GM12878 (cell line): ENCODE measurements at regions not wholly inside any gene's neighbourhood (a gene's known extent, or its start where the extent isn't known, plus 50 kb on each side); places are given as distances from the start of the nearest gene placed in this dataset.

Source experiments
- ATAC-seq: fragments of 200-7000 bp; cut with Tn5 transposase; 3 replicates; pipeline ENCODE4 v1.9.1; 2020; ENCODE audit warnings: mild to moderate bottlenecking, moderate library complexity
- BruUV-seq: library from RNA; stranded (reverse); fragments of 400-500 nt; replicated peaks from 2 replicates; lab custom pipeline; 2021; lab: Mats Ljungman, UMichigan
- CTCF ChIA-PET: fragments of 300-600 bp; sonication (Branson Sonifier 250); formaldehyde crosslinking; extraction: SDS; loops from one replicate; lab custom pipeline; 2021; ENCODE audit warnings: inconsistent platforms; lab: Yijun Ruan, JAX
- POLR2A ChIA-PET: fragments of 350-600 bp; formaldehyde crosslinking; extraction: SDS; loops from one replicate; lab custom pipeline; 2021; ENCODE audit warnings: inconsistent platforms; lab: Charles Lee
- RAD21 ChIA-PET: fragments of 300-600 bp; sonication (Branson Sonifier 250); formaldehyde crosslinking; loops from one replicate; lab custom pipeline; 2023; ENCODE audit warnings: antibody characterized with exemption; ENCODE audit not compliant: unreplicated experiment; lab: Charles Lee
- SMC1A ChIA-PET: fragments of 300-600 bp; sonication (Branson Sonifier 250); formaldehyde crosslinking; loops from one replicate; lab custom pipeline; 2023; ENCODE audit not compliant: unreplicated experiment, uncharacterized antibody; lab: Charles Lee
- DNase-seq: peaks from one replicate; pipeline ENCODE4 v3.0.0-alpha.2; 2011; ENCODE audit warnings: low read depth, low spot score
- FAIRE-seq: peaks from 3 replicates; lab custom pipeline; 2011; peaks lifted over from hg19 to GRCh38; lab: Jason Lieb, UNC
- H2AFZ ChIP-seq: 2 replicates; pipeline ENCODE4 v1.6.0; 2011; ENCODE audit warnings: low read depth, low read length, control low read depth; ENCODE audit not compliant: control insufficient read depth
- H3K27ac ChIP-seq: 2 replicates; pipeline ENCODE4 v1.5.1; 2011; ENCODE audit warnings: control low read depth; ENCODE audit not compliant: control insufficient read depth, insufficient read depth
- H3K27me3 ChIP-seq, 2 experiments: replicated peaks in 1 of 2; 2 replicates each; pipeline versions ENCODE4 v1.6.0 to v1.6.1; 2011; ENCODE audit warnings: low read length in 1 of 2; ENCODE audit not compliant: control insufficient read depth in 2 of 2, insufficient read depth in 2 of 2
- H3K36me3 ChIP-seq, 2 experiments: 2 replicates each; pipeline ENCODE4 v1.5.1; 2011; ENCODE audit warnings: low read length in 1 of 2; ENCODE audit not compliant: control insufficient read depth in 2 of 2, insufficient read depth in 2 of 2
- H3K4me1 ChIP-seq: 2 replicates; pipeline ENCODE4 v1.6.1; 2011; ENCODE audit warnings: mild to moderate bottlenecking, low read length, moderate library complexity, mixed read lengths; ENCODE audit not compliant: control insufficient read depth, insufficient read depth
- H3K4me2 ChIP-seq: 2 replicates; pipeline ENCODE4 v1.6.0; 2011; ENCODE audit warnings: control low read depth; ENCODE audit not compliant: control insufficient read depth, insufficient read depth
- H3K4me3 ChIP-seq: fragments of 200-600 bp; sonication (generic); 2 replicates; pipeline ENCODE4 v1.5.1; 2016
- H3K79me2 ChIP-seq: 2 replicates; pipeline ENCODE4 v1.6.0; 2011; ENCODE audit warnings: low read length; ENCODE audit not compliant: control insufficient read depth, insufficient read depth
- H3K9ac ChIP-seq: 2 replicates; pipeline ENCODE4 v1.8.0; 2011; ENCODE audit warnings: low read length, control low read depth, mixed read lengths; ENCODE audit not compliant: control insufficient read depth, insufficient read depth
- H3K9me3 ChIP-seq: replicated peaks from 3 replicates; pipeline ENCODE4 v1.5.1; 2011; ENCODE audit warnings: mild to moderate bottlenecking, low read length; ENCODE audit not compliant: control insufficient read depth, insufficient read depth
- H4K20me1 ChIP-seq: 2 replicates; pipeline ENCODE4 v1.6.0; 2011; ENCODE audit not compliant: control insufficient read depth, insufficient read depth
- BHLHE40 ChIP-seq, 2 experiments: fragments of 450-650 bp in 1 of 2; IDR thresholded peaks; 2 replicates each; pipeline ENCODE4 v1.6.1; 2011 to 2017; ENCODE audit warnings: low read depth in 2 of 2, borderline replicate concordance in 1 of 2, improper control_type of control experiment in 1 of 2, low read length in 1 of 2, mild to moderate bottlenecking in 1 of 2
- BRCA1 ChIP-seq: IDR thresholded peaks from 2 replicates; pipeline ENCODE4 v1.6.1; 2011; ENCODE audit warnings: low read depth, low read length, improper control_type of control experiment
- CHD4 ChIP-seq: fragments of 200-600 bp; sonication (generic); IDR thresholded peaks from 2 replicates; pipeline ENCODE4 v1.6.1; 2016; ENCODE audit warnings: mild to moderate bottlenecking
- GATAD2B ChIP-seq: fragments of 450-650 bp; conservative IDR thresholded peaks from 2 replicates; pipeline ENCODE4 v1.6.1; 2017; ENCODE audit warnings: low read depth, mild to moderate bottlenecking, moderate library complexity
- HDAC2 ChIP-seq: fragments of 200-600 bp; sonication (generic); IDR thresholded peaks from 2 replicates; pipeline ENCODE4 v1.6.1; 2017
- IKZF1 ChIP-seq: fragments of 450-650 bp; conservative IDR thresholded peaks from 2 replicates; pipeline ENCODE4 v1.6.1; 2017; ENCODE audit warnings: antibody characterized with exemption, mild to moderate bottlenecking
- MEF2B ChIP-seq: fragments of 450-650 bp; IDR thresholded peaks from 2 replicates; pipeline ENCODE4 v1.6.1; 2018; ENCODE audit warnings: mild to moderate bottlenecking, moderate library complexity; ENCODE audit not compliant: partially characterized antibody, poor library complexity, severe bottlenecking
- NBN ChIP-seq: fragments of 450-650 bp; IDR thresholded peaks from 2 replicates; pipeline ENCODE4 v1.6.1; 2016
- NR2C1 ChIP-seq: fragments of 450-650 bp; IDR thresholded peaks from 2 replicates; pipeline ENCODE4 v1.6.1; 2017; ENCODE audit warnings: antibody characterized with exemption, mild to moderate bottlenecking, moderate library complexity
- PAX8 ChIP-seq: fragments of 450-650 bp; IDR thresholded peaks from 2 replicates; pipeline ENCODE4 v1.6.1; 2017; ENCODE audit warnings: mild to moderate bottlenecking, moderate library complexity
- PML ChIP-seq: IDR thresholded peaks from 2 replicates; pipeline ENCODE4 v1.6.1; 2012; ENCODE audit warnings: low read length, inconsistent platforms
- POLR2AphosphoS2 ChIP-seq: IDR thresholded peaks from 2 replicates; pipeline ENCODE4 v1.6.1; 2011; ENCODE audit warnings: low read depth, mild to moderate bottlenecking, low read length, improper control_type of control experiment, moderate library complexity
- SIN3A ChIP-seq: IDR thresholded peaks from 2 replicates; pipeline ENCODE4 v1.6.1; 2012; ENCODE audit warnings: low read depth, low read length, improper control_type of control experiment
- SMC3 ChIP-seq: IDR thresholded peaks from 2 replicates; pipeline ENCODE4 v1.6.1; 2011; ENCODE audit warnings: low read length, improper control_type of control experiment, borderline replicate concordance
- SREBF2 ChIP-seq: IDR thresholded peaks from 2 replicates; pipeline ENCODE4 v1.6.1; 2012; ENCODE audit warnings: mild to moderate bottlenecking, low read length
- TCF3 ChIP-seq: IDR thresholded peaks from 2 replicates; pipeline ENCODE4 v1.6.1; 2012; ENCODE audit warnings: low read depth, mild to moderate bottlenecking, low read length, borderline replicate concordance; ENCODE audit not compliant: insufficient read depth
- WRNIP1 ChIP-seq: IDR thresholded peaks from 2 replicates; pipeline ENCODE4 v1.6.1; 2011; ENCODE audit warnings: low read depth, low read length, improper control_type of control experiment, borderline replicate concordance
- YBX1 ChIP-seq: fragments of 450-650 bp; IDR thresholded peaks from 2 replicates; pipeline ENCODE4 v1.6.1; 2016; ENCODE audit warnings: antibody characterized with exemption
- ZNF24 ChIP-seq: fragments of 450-650 bp; IDR thresholded peaks from 2 replicates; pipeline ENCODE4 v1.6.1; 2017; ENCODE audit warnings: antibody characterized with exemption, mild to moderate bottlenecking
- ZNF384 ChIP-seq: IDR thresholded peaks from 2 replicates; pipeline ENCODE4 v1.6.1; 2012; ENCODE audit warnings: low read depth, mild to moderate bottlenecking, low read length, improper control_type of control experiment, borderline replicate concordance
- ZNF687 ChIP-seq: fragments of 450-650 bp; IDR thresholded peaks from 2 replicates; pipeline ENCODE4 v1.6.1; 2017; ENCODE audit warnings: mild to moderate bottlenecking, moderate library complexity
- whole genome bisulfite sequencing: methylation state at CpG from one replicate; pipeline ENCODE4 v1.1.6; 2016; ENCODE audit warnings: low lambda C conversion rate; ENCODE audit not compliant: insufficient replicate concordance, insufficient coverage; ENCODE audit errors: missing lambda C conversion rate; 5-methylcytosine and 5-hydroxymethylcytosine counted together
- in situ Hi-C: fragments of 300-500 bp; cut with MboI; formaldehyde crosslinking; loops from 9 replicates; pipeline ENCODE4 v1.14.3; 2018; ENCODE audit warnings: mixed read lengths
- intact Hi-C: fragments of 100-400 bp; cut with micrococcal nuclease; formaldehyde crosslinking; loops from one replicate; pipeline ENCODE4 v1.14.2; 2022; ENCODE audit not compliant: unreplicated experiment

- TF ChIP-seq ZNF687 (no peak), YBX1 (no peak), BRCA1 (no peak), IKZF1 (no peak)
Measured at GRCh38 chr2:196399096-196399495, 227.7 kb upstream of the STK17B start (continued).

GRCh38 chr2:196399722-196400691, 228.6 kb upstream of the STK17B start:
- CTCF ChIA-PET, result interaction anchor here (1.2 to 4.1 kb wide), 6 partner anchors 10 to 102 kb away, joined by 3 to 18 read pairs (median 6); no protein-coding TSS in a partner anchor
- FAIRE-seq (no peak), ATAC-seq (no peak), DNase-seq (no peak)
- Histone ChIP-seq H3K27me3 (no peaks in the 10 kb centered on the region), H3K4me1 (no peaks in the 10 kb centered on the region), H3K9ac (no peak overlapping the region), H3K27ac (peak overlapping the region; percentile 44), H3K4me3 (peak overlapping the region; percentile 4; the same call in 1 of the 2 replicates), H3K36me3 (no peaks in the 10 kb centered on the region), H4K20me1 (no peaks in the 10 kb centered on the region), H2AFZ (no peak overlapping the region), H3K4me2 (no peak overlapping the region), H3K79me2 (peaks cover 68% of the 10 kb centered on the region), H3K9me3 (peaks cover 4% of the 10 kb centered on the region; the same call in 2 of the 3 replicates)
- SMC1A ChIA-PET, result interaction anchor here (0.9 to 11.3 kb wide), 11 partner anchors 13 to 165 kb away, joined by 3 to 157 read pairs (median 4); no protein-coding TSS in a partner anchor
- no TSS peak for BruUV-seq
- intact Hi-C loops (no loop called here), in situ Hi-C loops (no loop called here)
- RAD21 ChIA-PET, result interaction anchor here (0.6 to 2.3 kb wide), 5 partner anchors 10 to 54 kb away, joined by 3 to 11 read pairs (median 3); no protein-coding TSS in a partner anchor
- WGBS, result 70% methylated on average over 5 of the region's 5 CpGs
- POLR2A ChIA-PET, result interaction anchor here (1.3 to 2.9 kb wide), 3 partner anchors 9 to 14 kb away, joined by 3 to 16 read pairs (median 9); no protein-coding TSS in a partner anchor
- TF ChIP-seq POLR2AphosphoS2 (no peak), WRNIP1 (no peak), GATAD2B (no peak), CHD4 (no peak), NBN (no peak), SMC3 (no peak), ZNF384 (no peak), NR2C1 (no peak), TCF3 (no peak), BHLHE40 (IDR thresholded peaks at IDR 0.05; ENCODE audit: borderline replicate concordance in 1 of 2, low read depth in 2 of 2, low read length in 1 of 2) (no peak), SIN3A (no peak), HDAC2 (no peak), SREBF2 (no peak), PAX8 (no peak), PML (no peak), ZNF24 (no peak), MEF2B (no peak)
- TF ChIP-seq, all 136 proteins: peak for 0
